ENCODE measurements at regions not wholly inside any gene's neighbourhood (a gene's known extent, or its start where the extent isn't known, plus 50 kb on each side); places are given as distances from the start of the nearest gene placed in this dataset.
A peak's percentile ranks its signal among the peaks of the same experiment; 100 is the strongest.

DNA sequence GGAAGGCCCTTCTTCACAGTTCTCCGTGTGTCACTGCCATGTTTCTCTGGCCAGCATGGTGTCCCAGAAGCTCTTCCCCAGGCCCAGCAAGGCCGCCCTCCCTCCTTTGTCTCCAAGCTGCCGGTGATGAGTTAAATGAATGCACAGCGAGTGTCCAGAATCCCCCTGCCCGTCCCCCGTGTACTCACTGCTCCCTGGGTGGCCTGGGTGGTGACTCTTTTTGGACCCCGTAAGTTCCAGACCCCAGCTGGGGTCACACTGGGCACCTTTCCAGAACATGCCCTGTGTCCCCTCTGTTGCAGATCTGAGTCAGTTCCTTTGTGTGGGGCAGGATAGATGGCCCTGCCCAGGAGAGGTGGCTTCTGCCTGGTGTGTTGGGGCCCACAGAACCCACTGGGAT, 95.0 kb downstream of the MRPL36 start:
- DNase-seq = no peak

DNA sequence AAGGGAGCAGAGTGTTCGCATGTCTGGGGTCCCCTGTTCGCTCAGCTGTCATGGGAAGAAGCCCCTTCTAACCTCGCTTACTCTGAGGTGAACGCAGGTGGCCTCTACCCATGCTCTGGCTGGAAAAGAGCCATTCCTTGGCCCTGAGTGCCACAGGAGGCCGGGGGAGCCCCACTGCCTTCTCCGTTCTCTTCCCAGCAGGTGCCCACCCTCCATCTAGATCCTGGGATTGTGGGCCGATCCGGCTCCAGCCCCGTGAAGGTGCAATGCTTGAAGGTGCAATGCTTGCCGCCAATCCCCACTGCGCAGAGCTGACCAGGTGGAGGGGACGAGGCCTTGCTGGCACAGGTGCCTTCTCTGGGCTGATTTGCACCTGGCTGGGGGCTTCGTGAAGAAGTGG, 95.4 kb downstream of the MRPL36 start:
- DNase-seq = no peak

DNA sequence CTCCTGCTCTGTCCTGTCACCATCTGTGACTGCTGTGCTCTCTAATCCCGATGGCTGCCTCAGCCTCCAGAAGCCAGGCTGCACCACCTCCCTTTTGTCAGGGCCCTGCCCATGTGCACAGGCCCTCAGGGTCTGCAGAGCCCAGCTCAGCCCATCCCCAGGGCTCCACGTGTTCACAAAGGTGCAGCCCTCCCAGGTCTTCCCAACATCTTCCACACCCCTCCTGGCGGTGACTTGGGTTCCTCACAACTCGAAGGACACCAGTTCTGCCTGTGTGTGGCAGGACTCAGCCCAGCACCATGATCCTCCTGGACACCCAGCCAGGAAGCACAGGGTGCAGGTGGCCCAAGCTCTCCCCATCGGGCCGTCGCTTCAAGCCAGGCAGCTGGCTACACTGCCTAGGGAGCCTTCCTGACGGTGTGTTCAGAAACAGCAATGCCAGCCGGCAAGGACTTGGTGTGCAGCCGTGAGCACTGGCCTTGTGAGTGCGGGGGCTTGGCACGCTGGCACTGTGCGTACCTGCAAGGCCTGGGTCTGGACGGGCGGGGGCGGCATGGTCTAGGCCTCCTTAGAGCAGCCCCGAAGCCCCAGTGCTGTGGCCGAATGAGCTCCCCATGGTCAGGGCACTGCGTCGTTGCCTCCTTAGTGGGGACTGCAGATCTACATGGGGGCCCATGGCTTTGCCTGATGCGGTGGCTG, 96.1 kb downstream of the MRPL36 start:
- no peak for DNase-seq

DNA sequence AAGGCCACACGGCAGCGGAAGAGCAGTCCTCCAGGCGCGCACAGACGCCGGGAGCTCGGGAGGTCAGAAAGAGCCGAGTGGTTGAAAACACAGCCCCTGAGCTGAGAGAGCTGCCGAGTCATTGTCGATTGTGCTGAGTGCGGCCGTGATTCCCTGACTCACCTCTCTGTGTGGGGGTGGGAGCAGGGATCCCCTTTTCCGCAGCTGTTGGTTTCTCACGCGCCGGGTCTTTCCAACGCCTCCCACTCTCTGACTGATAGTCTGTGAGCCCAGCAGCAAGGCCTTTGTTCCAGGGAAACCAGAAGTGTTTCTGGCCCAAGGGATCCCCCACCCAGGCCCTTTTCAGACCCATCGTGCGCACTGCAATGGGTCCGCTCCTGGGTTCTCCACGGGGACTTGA, 97.3 kb downstream of the MRPL36 start:
- no peak for DNase-seq

DNA sequence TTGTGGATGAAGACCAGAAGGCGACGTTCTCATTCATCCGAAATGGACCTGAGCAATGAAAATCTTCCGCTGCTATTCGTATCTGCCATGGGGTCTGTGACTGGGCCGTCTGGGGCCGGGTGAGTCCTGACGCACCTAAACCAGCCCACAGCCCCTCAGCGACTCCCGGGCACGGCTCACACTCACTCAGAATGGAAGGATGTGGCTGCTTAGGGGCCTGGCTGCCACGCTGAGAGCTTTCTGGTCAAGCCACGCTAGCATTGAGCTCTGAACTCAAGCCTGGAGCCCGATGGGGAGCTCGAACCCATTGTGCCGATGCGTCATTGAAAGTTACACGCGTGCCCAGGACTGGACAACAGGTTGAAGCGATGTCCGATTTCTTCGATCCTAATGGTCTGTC, 97.8 kb downstream of the MRPL36 start:
- DNase-seq = no peak

DNA sequence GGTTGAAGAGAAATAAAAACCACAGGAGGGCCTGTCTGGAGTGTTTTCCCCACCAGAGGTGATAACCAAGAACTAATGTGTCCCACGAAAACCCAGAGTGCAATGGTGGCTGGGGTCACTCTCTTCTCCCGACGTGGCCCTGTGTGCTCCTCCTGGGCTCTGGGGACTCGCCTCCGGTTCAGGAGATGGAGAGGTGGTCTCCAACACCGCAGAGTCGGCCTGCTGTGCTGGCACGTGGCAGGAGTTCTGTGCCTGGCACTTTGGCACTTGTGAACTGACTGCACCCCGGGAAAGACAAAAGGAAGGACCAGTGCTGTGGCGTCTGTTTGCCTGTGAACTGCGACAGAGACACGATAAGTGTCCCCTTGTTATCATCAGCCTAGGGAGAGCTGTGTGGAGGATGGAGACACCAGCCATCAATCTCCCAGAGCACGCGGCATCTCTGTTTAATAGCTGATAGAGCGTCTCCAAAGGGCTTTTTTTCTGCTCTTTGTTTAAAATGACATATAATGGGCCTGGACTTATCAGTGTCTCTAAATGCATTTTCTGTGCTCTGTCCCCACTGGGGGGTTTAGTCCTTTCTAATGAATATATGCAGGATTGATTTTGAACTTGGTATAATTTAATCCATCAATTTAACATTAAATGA, 98.3 kb downstream of the MRPL36 start:
- no peak for DNase-seq

DNA sequence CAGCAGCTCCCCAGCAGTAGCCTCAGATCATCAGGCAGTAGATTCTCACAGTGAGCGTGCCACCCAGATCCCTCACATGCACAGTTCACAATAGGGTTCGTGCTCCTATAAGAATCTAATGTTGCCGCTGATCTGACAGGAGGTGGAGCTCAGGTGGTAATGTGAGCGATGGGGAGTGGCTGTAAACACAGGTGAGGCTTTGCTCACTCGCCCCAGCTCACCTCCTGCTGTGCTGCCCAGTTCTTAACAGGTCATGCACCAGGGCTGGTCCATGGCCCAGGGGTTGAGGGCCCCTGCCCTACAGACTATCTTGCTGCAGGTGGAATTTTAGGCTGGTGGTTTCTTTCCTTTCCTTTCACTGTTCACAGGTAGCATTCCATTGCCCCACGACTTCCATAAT, 100.2 kb downstream of the MRPL36 start:
- no peak for DNase-seq

DNA sequence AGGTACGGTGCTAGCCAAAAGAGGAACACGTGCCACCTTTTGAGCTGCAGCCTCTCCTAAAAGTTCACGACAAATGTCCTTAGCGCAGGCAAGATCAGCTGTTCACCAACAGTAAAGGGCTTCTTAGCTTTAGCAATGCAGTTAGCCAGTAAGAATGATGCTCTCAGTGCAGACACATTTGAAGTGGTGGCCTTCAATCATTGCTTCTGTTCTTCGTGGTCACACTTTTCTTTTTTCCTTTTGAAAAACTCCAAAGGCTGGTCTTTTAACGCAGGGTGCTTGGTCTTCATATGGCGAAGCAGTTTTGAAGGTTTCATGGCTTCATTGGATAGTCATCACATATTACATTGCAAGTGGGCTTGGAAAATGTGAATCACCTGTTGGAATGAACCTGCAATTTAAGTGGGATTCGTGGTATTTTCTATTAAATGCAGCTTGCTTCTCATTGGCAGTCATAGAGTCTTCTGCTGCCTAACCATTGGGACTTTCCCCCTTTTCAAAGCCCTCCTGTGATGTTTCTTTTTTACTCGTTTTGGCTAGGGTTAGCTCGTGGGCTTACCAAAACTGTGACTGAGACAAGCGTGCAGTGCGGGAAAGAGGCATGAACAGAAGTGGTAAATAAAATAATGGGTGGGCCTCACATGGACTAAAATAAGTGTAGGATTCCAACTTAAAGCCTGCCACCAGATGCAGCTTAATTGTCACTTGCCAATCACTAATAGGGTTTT, 100.9 kb downstream of the MRPL36 start:
- no peak for DNase-seq

DNA sequence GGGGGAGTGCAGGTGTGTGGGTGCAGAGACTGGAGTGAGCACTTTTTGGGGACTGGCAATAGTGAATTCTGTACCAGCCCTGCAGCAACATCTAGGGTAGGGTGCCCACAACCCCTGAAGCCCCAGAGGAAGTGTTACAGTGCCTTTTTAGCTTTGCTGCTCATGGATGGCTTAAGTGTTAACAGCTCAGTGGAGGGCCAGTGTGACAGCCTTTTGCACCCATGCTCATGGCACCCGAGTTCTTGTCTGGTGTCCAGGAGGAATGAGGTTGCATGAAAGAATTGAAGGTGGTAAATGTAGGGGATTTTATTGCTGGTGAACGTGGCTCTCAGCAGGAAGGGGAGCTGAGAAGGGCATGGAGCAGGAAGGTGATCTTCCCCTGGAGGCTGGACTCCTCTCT, 107.3 kb downstream of the MRPL36 start:
- no peak for DNase-seq

DNA sequence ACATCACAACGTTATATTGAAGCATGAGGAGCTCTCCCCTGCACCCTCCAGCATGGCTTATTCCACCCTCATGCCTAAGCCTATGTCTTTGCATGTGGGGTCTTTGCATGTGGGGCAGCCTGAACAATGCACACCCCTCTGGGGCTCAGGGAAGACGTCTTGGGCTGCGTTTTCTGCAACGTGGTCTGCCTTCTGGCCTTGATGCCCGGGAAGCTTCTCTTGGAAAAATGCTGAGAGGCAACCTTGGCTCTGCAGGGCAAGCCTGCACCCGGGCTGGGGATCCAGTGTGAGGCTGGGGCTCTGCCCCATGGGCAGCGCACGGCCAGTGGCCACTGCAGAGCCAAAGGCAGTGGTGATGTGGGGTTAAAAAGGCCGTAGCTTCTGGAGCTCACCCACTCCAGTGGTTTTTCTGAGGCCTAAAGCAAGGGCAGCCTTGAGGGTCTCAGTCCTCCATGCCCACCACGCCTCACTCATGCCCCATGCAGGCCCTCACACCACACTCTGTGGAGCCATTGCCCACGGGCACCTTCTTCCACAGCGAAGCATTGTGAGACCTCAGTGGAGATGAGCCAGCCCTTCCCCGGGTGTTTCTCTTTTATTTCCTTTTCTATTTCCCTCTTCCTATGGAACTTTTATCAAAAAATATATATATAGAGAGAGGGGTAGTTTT, 112.2 kb downstream of the MRPL36 start:
- DNase-seq = no peak

DNA sequence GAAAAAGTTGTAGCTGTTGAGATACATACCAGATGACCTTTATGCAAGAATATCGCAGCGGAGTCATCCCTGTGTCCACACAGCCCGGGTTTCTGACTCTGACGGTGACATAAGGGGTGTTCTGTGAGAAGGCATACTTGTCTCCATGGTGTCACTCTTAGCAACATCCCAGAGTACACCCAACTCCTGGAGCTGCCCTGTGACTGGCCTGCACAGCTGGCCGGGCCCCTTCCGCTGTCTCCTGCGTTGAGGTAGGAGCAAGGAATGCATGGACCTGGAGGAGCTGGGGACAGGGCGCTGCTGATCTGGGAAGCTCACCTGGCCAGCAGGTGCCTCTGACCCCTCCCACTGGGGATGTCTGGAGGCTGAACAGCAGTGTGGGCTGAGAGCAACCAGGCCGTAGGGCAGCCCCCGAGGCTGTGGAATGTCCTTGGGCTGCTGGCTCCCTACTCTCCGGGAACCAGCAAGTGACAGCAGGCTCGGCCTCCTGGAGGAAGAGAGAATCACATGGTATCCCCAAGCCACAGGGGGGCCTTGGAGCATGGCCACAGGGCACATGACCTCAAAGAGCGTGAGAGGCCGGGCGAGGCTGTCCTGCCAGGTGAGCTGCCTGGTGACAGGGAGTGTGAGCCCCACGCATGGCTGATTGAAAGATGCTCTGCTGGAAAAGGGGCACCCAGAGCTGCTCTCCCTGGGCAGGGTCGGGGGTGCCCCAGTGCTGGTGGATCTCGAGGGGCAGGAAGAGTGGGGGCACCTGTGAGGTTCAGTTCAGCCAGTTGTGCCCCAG, 113.4 kb downstream of the MRPL36 start:
- DNase-seq = no peak

DNA sequence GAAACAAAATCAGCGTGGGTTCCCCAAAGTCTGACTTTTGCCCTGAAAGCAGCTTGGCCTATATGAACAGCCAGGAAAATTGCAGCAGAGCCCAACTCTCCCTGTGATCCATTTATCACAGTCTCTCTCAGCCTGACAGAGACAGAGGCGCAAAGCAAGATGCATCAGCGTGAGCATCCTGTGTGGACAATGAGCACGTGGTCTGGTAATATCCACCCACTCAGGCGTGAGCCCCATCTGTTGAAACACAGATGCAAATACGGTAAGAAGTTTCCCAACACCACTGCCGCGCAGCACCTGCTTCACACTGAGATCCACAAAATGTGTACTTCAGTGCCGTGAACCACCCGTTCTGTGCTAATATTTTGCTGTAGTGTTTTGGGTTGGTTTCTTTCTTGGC, 114.6 kb downstream of the MRPL36 start:
- no peak for DNase-seq

DNA sequence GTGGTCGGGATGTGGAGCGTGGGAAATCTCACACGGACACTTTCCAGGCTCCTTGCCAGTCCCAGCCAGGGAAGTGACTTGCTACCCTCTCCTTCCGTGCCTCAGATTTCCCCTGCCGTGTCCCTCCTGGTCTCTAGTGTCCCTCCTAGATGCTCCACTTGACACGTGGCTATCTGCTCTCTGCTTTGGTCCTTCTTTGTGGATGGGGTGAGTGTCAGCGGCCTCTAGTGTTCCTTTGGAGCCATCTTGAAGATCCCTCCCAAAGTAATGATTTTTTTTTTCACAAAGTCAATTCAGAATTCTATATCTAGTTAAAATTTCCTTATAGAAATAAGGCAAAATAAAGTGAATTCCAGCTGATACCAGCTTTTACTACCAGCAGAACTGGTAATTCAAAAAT, 117.7 kb downstream of the MRPL36 start:
- no peak for DNase-seq

DNA sequence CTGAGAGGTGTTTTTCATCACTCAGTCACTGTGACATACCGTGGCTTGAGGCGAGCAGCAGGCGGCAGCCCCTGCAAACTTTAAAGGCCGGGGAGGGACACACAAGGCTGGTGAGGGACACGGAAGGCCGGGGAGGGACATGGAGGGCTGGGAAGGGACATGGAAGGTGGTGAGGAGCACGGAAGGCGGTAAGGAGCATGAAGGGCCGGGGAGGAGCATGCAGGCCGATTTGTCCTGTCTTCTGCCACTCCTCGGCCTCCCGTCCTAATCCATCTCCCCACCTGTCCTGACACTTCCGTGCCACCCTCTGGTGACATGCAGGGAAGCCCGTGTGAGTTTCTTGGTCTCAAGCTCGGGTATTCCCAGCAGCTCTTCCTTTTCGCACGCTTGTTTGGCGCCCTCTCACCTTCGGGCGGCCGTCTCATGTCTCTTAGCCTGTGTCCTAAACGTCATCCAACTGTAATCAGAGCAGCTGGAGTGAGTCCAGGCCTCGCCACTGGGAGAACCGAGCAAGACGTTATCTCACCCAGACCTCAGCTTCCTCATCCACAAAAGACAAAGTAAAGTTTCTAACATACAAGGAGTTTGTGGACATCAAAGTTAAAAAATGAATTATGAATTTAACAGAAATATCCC, 126.5 kb downstream of the MRPL36 start:
- peak in 3 of 4 experiments; percentile 16 to 38 (median 38) for DNase-seq

DNA sequence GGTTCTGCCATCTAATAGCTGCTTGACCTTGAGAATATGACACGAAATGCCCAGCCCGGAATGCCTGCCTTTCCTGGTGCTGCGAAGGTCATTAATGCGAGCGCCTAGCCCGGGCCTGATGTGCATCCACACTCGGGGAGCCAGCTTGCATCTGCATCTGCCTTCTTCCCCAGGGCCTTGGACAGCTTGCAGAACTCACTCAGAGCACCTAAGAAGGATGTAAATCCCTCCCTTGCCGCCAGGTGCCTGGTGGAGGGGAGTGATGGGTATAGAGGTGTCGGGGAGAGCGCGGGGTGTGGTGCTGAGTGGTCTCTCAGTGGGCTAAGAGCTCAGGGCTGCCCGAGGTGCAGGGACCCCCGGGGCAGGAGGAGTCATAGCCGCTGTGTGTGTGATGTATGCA, 127.2 kb downstream of the MRPL36 start:
- no peak for DNase-seq

DNA sequence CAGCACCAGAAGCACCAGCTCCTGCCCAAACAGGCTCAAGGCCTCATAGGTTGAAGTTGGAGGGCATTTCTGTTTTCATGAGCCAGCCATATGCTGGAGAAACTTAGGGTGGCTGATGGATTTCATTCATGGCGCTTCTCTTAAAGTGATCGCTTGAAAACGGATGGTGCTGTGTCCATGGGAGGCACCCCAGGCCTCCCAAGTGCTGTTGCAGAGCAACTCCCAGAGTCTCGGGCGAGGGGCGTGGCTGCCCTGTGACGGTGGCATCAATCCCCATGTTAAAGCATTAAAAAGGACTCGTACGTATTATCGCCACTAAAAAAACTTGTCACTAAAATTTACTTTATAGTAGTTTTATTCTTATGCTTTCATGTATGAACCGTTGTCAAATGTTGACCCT, 128.3 kb downstream of the MRPL36 start:
- no peak for DNase-seq

DNA sequence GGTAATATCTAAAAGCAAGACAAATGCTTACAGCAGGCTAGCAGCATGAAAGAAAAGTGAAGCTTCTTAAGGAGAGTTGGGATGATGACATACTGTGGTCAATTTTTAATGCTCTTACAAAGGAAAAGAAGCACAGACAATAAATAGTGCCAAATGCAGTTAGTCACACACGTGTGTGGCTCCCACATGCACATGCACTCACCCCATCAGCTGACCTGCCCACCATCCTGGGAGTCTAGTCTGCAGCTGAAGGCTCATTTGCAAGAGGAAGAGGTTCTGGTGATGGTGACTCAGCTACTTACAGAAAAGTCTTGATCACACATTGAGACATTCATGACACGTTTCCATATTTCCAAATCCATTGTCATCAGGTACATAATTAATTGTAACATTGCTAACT, 129.3 kb downstream of the MRPL36 start:
- peak; percentile 77 to 92 (median 82) for DNase-seq

DNA sequence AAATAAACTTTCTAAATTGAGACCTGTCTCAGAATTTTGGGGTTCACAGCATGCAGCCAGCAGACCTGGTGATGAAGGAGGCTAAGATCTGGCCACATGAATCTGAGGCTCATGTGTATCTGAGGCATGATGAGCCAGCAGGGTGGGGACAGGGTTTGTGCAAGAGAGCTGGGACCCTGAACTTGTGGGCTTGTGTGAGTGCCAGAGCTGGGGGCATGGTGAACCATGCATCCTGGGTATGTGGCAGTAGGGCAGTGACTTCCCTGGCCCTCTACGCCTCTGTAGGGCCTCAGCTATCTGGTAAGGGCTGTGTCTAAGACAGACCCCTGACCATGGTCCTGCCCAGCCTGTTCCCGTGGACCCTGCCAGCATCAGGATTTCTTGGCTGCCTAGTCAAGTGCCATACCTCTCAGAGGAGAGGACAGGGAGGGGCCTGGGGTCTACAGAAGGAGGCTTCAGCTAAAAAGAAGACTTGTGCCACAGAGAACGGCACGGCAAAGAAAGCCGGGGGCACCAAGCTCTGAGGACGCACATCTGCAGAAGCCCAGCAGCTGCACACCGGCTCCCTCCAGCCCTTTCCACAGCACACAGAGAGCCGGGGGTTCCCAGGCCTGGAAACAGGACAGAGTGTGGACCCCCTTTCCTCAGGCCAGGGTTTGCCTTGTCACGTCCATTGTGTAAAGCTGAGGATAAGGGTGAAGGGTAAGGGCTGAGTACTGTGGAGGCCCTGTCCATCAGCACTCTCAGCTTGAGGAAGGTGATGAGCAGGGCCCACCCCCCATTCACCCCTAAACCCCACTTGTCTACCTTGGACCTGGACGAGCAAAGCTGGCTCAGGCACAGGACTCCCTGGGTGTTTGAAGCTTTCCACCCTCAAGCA, 130.1 kb downstream of the MRPL36 start:
- DNase-seq = no peak

DNA sequence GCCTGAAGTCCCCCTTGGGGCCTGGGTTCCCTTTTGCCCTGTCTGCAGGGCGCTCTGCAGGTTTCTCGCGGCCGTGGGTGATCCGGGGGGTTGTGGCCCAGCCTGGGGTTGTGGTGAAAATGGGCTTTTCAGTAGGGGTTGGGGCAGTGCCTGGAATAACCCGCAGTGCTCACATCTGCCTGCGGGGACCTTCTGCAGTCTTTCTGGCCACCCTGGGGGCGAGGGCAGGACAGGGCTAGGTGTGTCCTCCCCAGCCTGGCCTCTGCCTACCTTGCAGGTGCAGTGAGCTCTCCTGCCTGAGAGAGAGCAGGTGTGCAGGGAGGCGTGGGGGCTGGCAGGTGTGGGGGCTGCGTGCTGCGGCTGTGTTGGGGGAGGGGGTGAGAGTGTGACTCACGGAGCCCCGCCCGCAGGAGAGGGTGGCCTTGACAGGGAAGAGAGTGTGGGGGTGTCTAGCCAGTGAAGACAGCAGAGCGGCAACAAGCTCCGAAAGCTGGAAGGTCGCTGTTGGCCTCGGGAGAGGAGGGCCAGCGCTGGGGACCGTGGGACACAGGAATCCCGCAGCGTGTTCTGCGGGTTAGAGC, 131.4 kb downstream of the MRPL36 start:
- no peak for DNase-seq

DNA sequence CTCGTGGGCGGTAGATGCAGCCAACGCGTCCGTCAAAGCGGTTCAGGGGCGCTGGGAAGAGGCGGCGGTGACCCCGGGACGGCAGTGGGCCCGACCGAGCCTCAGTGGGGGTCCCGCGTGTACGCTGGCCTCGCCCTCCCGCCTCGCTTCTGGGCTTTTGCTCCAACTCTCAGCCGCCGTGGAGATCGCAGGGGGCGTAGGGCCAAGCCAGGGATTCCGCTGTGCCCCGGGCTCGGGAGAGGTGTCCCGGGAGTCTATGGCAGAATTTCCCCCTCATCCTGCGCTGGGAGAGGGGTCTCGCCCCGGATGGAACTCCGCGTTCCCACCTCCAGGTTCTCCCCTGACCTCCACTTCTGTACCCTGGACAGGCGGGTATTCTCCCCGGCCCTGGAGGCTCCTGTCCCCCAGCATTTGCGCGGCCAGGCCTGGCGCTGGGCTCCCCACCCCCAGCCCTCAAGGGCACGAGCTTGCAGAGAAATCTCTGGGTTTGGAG, 131.9 kb downstream of the MRPL36 start:
- no peak for DNase-seq

Data from suppressor macrophage (primary cell).